ENCODE measurements at regions not wholly inside any gene's neighbourhood (a gene's known extent, or its start where the extent isn't known, plus 50 kb on each side); places are given as distances from the start of the nearest gene placed in this dataset.

GRCh38 chr10:91164520-91165065, 55.9 kb upstream of the PCGF5 start:
- DNase-seq (ENCODE audit: extremely low spot score, unreplicated experiment), result no peak
- no peaks in the 10 kb centered on the region for H3K36me3 Mint-ChIP-seq (ENCODE audit: unreplicated experiment)
- H3K9me3 Mint-ChIP-seq (ENCODE audit: unreplicated experiment), result no peaks in the 10 kb centered on the region
- H3K27ac Mint-ChIP-seq (ENCODE audit: unreplicated experiment), result peak overlapping the region; percentile 75
- peaks cover 15% of the 10 kb centered on the region for H3K4me1 Mint-ChIP-seq (ENCODE audit: unreplicated experiment)
- no peaks in the 10 kb centered on the region for H3K27me3 Mint-ChIP-seq (ENCODE audit: unreplicated experiment)
- H3K4me3 Mint-ChIP-seq (ENCODE audit: unreplicated experiment), result peak overlapping the region; percentile 80
- TF ChIP-seq CTCF (IDR thresholded peaks at IDR 0.05), result no peak

GRCh38 chr10:91167406-91167805, 53.1 kb upstream of the PCGF5 start:
- no peak for DNase-seq (ENCODE audit: extremely low spot score, unreplicated experiment)
- Mint-ChIP-seq H3K4me1 (ENCODE audit: unreplicated experiment) (peaks cover 8% of the 10 kb centered on the region), H3K27me3 (ENCODE audit: unreplicated experiment) (no peaks in the 10 kb centered on the region), H3K9me3 (ENCODE audit: unreplicated experiment) (peaks cover 6% of the 10 kb centered on the region), H3K27ac (ENCODE audit: unreplicated experiment) (no peak overlapping the region), H3K4me3 (ENCODE audit: unreplicated experiment) (no peak overlapping the region), H3K36me3 (ENCODE audit: unreplicated experiment) (no peaks in the 10 kb centered on the region)
- TF ChIP-seq CTCF (IDR thresholded peaks at IDR 0.05), result no peak

- Mint-ChIP-seq H3K9me3 (ENCODE audit: unreplicated experiment) (peaks cover 6% of the 10 kb centered on the region), H3K36me3 (ENCODE audit: unreplicated experiment) (peaks cover 4% of the 10 kb centered on the region), H3K4me3 (ENCODE audit: unreplicated experiment) (no peak overlapping the region), H3K27ac (ENCODE audit: unreplicated experiment) (no peak overlapping the region), H3K4me1 (ENCODE audit: unreplicated experiment) (no peaks in the 10 kb centered on the region), H3K27me3 (ENCODE audit: unreplicated experiment) (no peaks in the 10 kb centered on the region)
- no peak for TF ChIP-seq CTCF (IDR thresholded peaks at IDR 0.05)
- DNase-seq (ENCODE audit: extremely low spot score, unreplicated experiment), result no peak
Measured at GRCh38 chr10:91170418-91170817, 50.0 kb upstream of the PCGF5 start.

Measured in osteocyte (in vitro differentiated cells).